Activated B cell treated with CpG ODN at 0.5 μM for 24 hours (primary cell): ENCODE measurements at regions not wholly inside any gene's neighbourhood (a gene's known extent, or its start where the extent isn't known, plus 50 kb on each side); places are given as distances from the start of the nearest gene placed in this dataset.

Source experiments
- ATAC-seq: fragments of 200-7000 bp; cut with Tn5 transposase; one replicate; pipeline ENCODE4 v1.10.0; 2021; ENCODE audit warnings: low read depth, mild to moderate bottlenecking, moderate library complexity
- CTCF ChIA-PET: fragments of 350-600 bp; sonication (Branson Sonifier 250); formaldehyde crosslinking; loops from one replicate; lab custom pipeline; 2021; ENCODE audit warnings: antibody characterized with exemption; lab: Charles Lee
- POLR2A ChIA-PET: fragments of 350-600 bp; sonication (Branson Sonifier 250); formaldehyde crosslinking; loops from one replicate; lab custom pipeline; 2021; ENCODE audit warnings: antibody characterized with exemption; lab: Charles Lee
- DNase-seq: peaks from one replicate; pipeline ENCODE4 v3.0.0; 2022
- H3K27ac Mint-ChIP-seq: one replicate; pipeline ENCODE4 v1.8.0; 2020; ENCODE audit warnings: mixed read lengths
- H3K27me3 Mint-ChIP-seq: one replicate; pipeline ENCODE4 v1.8.0; 2021; ENCODE audit warnings: mixed read lengths
- H3K36me3 Mint-ChIP-seq: one replicate; pipeline ENCODE4 v1.8.0; 2021; ENCODE audit warnings: low read depth, mixed read lengths
- H3K4me1 Mint-ChIP-seq: one replicate; pipeline ENCODE4 v1.8.0; 2021; ENCODE audit warnings: mixed read lengths
- H3K4me3 Mint-ChIP-seq: one replicate; pipeline ENCODE4 v1.8.0; 2020; ENCODE audit warnings: mild to moderate bottlenecking, mixed read lengths
- H3K9me3 Mint-ChIP-seq: one replicate; pipeline ENCODE4 v1.8.0; 2020; ENCODE audit warnings: mixed read lengths
- intact Hi-C: fragments of 100-400 bp; cut with micrococcal nuclease; formaldehyde crosslinking; loops from one replicate; pipeline ENCODE4 v1.15.1; 2024
- TF ChIP-seq, protein P1 (sequence below): fragments of 200-600 bp; IDR thresholded peaks from one replicate; pipeline ENCODE4 v1.8.0; 2022; ENCODE audit warnings: antibody characterized with exemption, mild to moderate bottlenecking

DNA sequence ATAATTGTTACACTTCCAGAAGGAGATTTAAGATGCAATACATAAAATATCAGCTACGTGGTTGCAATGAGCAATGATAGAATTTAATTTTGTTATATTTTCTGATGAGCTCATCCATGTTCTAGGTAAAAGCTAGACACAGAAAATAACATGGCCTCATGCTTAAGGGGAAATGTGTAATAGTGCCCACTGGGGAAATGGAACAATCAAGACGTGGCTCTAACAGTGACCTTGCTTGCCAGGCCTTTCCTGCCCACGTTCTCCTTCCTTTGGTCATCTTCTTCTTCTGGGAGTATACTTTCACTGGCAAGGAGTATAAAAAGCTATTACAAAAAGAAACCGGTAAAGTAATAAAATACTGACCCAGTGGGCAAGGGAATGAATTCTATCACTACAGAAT lies 116.2 kb upstream of the TMEM161B start:
- no peak overlapping the region for H3K27ac Mint-ChIP-seq

DNA sequence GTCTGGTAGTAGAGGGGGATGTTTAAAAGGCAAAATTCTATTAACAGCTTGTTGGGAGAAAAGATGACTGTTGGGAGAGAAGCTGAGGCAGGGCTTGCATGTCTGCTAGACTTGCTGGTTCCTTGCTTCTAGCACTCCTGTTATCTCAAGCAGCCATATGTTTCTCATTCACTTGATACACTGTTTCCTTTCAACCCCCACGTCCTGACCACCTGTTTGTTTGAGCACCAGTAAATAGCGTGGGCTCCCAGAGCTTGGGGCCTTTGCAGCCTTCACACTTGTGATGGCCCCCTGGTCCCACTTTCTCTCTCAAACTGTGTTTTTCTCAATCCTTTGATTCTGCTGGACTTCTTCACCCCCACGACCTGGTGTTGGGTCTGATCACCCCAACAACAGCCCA lies 111.7 kb upstream of the TMEM161B start:
- CTCF ChIA-PET, result no interaction called here
- TF ChIP-seq, protein P1, sequence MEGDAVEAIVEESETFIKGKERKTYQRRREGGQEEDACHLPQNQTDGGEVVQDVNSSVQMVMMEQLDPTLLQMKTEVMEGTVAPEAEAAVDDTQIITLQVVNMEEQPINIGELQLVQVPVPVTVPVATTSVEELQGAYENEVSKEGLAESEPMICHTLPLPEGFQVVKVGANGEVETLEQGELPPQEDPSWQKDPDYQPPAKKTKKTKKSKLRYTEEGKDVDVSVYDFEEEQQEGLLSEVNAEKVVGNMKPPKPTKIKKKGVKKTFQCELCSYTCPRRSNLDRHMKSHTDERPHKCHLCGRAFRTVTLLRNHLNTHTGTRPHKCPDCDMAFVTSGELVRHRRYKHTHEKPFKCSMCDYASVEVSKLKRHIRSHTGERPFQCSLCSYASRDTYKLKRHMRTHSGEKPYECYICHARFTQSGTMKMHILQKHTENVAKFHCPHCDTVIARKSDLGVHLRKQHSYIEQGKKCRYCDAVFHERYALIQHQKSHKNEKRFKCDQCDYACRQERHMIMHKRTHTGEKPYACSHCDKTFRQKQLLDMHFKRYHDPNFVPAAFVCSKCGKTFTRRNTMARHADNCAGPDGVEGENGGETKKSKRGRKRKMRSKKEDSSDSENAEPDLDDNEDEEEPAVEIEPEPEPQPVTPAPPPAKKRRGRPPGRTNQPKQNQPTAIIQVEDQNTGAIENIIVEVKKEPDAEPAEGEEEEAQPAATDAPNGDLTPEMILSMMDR, result no peak
- Mint-ChIP-seq H3K27me3 (peaks cover 5% of the 10 kb centered on the region), H3K4me1 (no peaks in the 10 kb centered on the region), H3K9me3 (no peaks in the 10 kb centered on the region), H3K4me3 (no peak overlapping the region), H3K36me3 (no peaks in the 10 kb centered on the region), H3K27ac (no peak overlapping the region)
- DNase-seq, result no peak
- ATAC-seq, result no peak
- intact Hi-C loops, result no loop called here
- POLR2A ChIA-PET, result no interaction called here

More for the DNA sequence above, 116.2 kb upstream of the TMEM161B start:
- H3K27me3 Mint-ChIP-seq, result peaks cover 2% of the 10 kb centered on the region
- H3K4me3 Mint-ChIP-seq, result no peak overlapping the region
- intact Hi-C loops, result no loop called here
- POLR2A ChIA-PET, result no interaction called here
- no peak for ATAC-seq
- no peak for DNase-seq
- H3K36me3 Mint-ChIP-seq, result no peaks in the 10 kb centered on the region
- no peaks in the 10 kb centered on the region for H3K4me1 Mint-ChIP-seq
- H3K9me3 Mint-ChIP-seq, result no peaks in the 10 kb centered on the region
- TF ChIP-seq, protein P1, result no peak
- CTCF ChIA-PET, result no interaction called here

DNA sequence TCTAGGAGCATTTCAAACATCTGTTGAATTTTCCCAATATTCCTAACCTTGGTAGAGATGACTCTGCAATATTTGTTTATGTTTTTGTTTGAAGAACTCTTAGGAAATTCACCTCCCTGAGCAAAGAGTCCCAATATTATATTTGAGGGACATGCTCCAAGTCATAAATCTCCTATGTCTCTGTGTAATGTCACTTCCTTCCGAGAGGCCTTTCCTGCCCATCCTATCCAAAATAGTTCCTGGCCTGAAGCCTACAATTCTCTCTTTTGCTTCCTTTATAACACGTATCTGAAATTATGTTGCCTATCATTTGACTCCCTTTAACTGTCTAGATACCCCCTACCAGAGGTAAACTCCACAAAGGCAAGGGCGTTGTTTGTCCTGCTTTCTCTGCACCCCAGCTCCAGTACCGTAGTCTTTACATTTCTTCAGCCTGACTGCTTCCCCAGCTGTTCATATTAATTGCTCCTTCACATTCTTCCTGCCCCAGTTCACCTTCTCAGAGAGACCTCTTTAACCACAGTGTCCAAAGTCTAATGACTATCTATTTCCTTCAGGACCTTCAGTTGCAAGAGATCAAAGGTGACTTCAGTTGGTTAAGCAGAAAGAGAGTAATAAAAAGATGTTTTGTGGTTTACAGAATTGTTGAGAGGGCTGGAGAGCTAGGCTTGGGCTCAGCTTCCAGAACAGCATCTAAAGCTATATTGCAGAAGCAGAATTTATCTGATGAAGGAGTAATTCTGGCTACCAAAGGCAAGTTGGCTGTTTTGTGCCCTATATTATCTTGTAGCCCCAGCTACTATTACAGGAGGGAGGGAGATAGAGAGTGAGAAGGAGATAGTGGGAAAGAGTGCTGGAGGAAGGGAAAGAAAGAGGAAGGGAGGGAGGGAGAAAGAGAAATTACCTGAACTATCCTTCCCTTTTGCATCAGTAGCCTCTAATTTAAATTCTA lies 109.3 kb upstream of the TMEM161B start:
- no peak overlapping the region for H3K4me3 Mint-ChIP-seq
- ChIA-PET CTCF (no interaction called here), POLR2A (no interaction called here)
- no peak overlapping the region for H3K27ac Mint-ChIP-seq
- intact Hi-C loops, result no loop called here
- H3K36me3 Mint-ChIP-seq, result no peaks in the 10 kb centered on the region
- H3K4me1 Mint-ChIP-seq, result no peaks in the 10 kb centered on the region
- TF ChIP-seq, protein P1, result no peak
- H3K9me3 Mint-ChIP-seq, result no peaks in the 10 kb centered on the region
- ATAC-seq (no peak), DNase-seq (no peak)
- H3K27me3 Mint-ChIP-seq, result peaks cover 5% of the 10 kb centered on the region

DNA sequence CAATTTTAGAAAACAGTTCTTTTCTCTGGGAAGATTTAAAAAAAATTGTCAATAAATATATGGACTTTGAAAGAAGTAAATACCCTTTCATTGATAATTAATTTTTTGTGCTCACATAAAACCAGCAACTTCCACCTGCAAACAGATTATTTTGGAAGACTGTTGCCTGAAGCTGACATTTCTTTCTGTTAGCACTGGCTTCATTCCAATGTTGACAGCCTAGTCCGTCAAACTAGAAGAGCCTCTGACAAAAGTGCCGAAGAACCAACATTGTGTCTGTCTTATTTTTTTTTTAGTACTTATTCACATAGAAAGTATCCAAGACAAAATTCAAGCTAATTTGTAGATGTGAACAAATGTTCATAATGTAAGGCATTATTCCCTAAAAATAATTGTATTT lies 108.6 kb upstream of the TMEM161B start:
- intact Hi-C loops, result no loop called here
- no peaks in the 10 kb centered on the region for H3K9me3 Mint-ChIP-seq
- ATAC-seq (no peak), DNase-seq (no peak)
- TF ChIP-seq, protein P1, result no peak
- CTCF ChIA-PET, result no interaction called here
- no peaks in the 10 kb centered on the region for H3K36me3 Mint-ChIP-seq
- peaks cover 3% of the 10 kb centered on the region for H3K27me3 Mint-ChIP-seq
- H3K4me1 Mint-ChIP-seq, result no peaks in the 10 kb centered on the region
- POLR2A ChIA-PET, result no interaction called here
- H3K4me3 Mint-ChIP-seq, result no peak overlapping the region
- no peak overlapping the region for H3K27ac Mint-ChIP-seq

DNA sequence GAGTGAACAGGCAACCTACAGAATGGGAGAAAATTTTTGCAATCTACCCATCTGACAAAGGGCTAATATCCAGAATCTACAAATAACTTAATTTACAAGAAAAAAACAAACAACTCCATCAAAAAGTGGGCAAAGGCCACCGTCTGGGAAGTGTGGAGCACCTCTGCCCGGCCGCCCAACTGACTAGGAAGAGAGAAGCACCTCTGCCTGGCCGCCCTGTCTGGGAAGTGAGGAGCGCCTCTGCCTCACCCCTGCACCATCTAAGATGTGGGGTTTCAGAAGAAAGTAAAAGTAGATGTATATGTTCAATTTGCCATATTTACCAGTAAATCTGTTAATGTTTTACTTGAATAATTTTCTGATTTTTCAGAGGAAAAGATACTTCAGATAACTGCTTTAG lies 108.1 kb upstream of the TMEM161B start:
- intact Hi-C loops, result no loop called here
- no peak overlapping the region for H3K4me3 Mint-ChIP-seq
- ATAC-seq (no peak), DNase-seq (no peak)
- H3K9me3 Mint-ChIP-seq, result no peaks in the 10 kb centered on the region
- ChIA-PET POLR2A (no interaction called here), CTCF (no interaction called here)
- no peaks in the 10 kb centered on the region for H3K4me1 Mint-ChIP-seq
- no peaks in the 10 kb centered on the region for H3K36me3 Mint-ChIP-seq
- H3K27me3 Mint-ChIP-seq, result peaks cover 3% of the 10 kb centered on the region
- TF ChIP-seq, protein P1, result no peak
- H3K27ac Mint-ChIP-seq, result no peak overlapping the region
